IPS-20b (cell line): ENCODE measurements at regions not wholly inside any gene's neighbourhood (a gene's known extent, or its start where the extent isn't known, plus 50 kb on each side); places are given as distances from the start of the nearest gene placed in this dataset.

Source experiments
- H3K27ac ChIP-seq: one replicate; pipeline ENCODE4 v1.5.1; 2013; ENCODE audit warnings: low read length
- H3K27me3 ChIP-seq: 2 replicates; pipeline ENCODE4 v1.6.1; 2013; ENCODE audit warnings: mild to moderate bottlenecking, low read length, inconsistent platforms; ENCODE audit not compliant: insufficient read depth
- H3K36me3 ChIP-seq: 2 replicates; pipeline ENCODE4 v1.6.1; 2013; ENCODE audit warnings: low read depth, mild to moderate bottlenecking, inconsistent platforms, low read length, moderate library complexity; ENCODE audit not compliant: insufficient read depth
- H3K4me1 ChIP-seq: 2 replicates; pipeline ENCODE4 v1.6.1; 2013; ENCODE audit warnings: mild to moderate bottlenecking, control low read depth, inconsistent platforms, low read length, moderate library complexity; ENCODE audit not compliant: insufficient read depth
- H3K4me3 ChIP-seq: 2 replicates; pipeline ENCODE4 v1.5.1; 2013; ENCODE audit warnings: mild to moderate bottlenecking, low read length, inconsistent platforms
- H3K9ac ChIP-seq: 2 replicates; pipeline ENCODE4 v1.6.1; 2013; ENCODE audit warnings: low read depth, mild to moderate bottlenecking, inconsistent platforms, low read length, moderate library complexity
- H3K9me3 ChIP-seq: 2 replicates; pipeline ENCODE4 v1.6.1; 2013; ENCODE audit warnings: mild to moderate bottlenecking, low read depth, low read length, inconsistent platforms; ENCODE audit not compliant: insufficient read depth

DNA sequence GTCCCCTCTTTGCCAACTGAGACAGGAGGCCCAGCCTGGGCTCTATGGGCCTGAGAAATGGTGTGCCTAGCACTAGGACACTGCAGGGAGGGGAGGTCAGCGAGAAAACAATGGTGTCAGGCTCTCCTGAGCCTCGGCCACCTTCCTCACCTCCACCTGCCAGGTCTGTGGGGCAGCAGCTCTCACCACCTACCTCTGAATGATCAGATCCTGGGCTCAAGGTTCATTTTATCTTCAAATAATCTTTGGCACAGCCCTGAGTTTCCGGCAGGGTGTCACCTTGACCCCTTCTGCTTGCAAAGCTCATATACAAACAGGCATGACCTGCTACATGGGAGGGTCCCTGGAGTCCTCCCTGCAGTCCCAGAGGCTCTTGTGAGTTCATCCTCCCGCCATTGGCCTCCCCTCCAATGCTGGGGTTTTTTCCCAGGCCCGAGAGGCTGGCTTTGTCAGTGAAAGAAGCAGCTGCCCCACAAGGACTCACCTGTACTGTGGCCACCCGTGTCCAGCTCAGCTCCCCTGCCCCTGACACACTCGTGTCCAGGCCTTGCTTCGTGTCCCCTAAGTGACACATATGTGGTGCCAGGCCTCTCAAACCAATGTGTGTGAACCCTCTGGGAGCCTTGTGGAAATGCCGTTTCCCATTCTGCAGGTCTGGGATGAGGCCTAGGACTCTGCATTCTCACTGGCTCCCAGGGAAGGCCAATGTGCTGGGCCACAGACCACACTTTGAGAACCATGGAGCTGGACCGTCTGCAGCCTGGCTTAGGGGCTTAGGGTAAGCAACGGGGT lies 176.8 kb upstream of the CIBAR2 start:
- H3K4me3 ChIP-seq, result no peak overlapping the region

DNA sequence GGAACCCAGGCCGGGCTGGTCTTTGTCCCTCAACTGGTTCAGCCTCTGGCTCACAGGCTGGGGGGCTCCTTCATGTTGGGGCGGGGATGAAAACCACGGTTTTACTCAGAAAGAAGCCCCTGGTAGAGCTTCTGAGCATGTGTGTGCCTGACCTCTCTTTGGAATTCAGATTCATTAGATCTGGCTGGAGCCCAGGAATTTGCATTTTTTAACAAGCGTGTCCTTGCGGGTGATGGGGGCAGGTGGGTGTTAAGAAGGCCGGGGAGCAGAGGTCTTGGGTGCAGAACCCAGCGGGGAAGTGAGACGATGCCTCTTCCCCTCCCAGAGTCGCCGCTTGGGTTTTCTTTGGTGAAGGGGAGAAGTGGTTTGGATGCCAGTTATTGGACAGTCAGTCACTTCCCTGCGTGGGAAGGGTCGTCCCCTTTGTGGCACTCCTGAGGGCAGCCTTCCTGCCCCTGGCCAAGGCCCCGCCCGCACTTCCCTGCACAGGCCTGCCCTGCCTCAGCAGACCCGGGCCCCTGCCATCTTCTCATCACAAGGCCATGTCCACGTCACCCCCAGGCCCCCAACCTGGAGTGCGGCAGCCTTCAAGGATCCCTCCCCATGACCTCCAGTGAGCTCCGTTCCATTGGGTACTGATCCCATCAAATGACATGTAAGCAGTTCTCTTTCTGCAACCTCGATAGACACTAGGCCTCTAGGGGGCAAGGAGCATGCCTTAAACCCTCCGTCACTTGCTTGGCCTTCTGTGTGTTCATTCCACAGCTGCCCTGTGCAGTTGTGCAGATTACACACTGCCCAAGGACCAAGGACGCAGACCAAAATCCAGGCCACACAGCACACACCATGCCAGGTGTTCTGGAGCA lies 177.7 kb upstream of the CIBAR2 start:
- no peaks in the 10 kb centered on the region for H3K9me3 ChIP-seq
- no peaks in the 10 kb centered on the region for H3K4me1 ChIP-seq
- H3K36me3 ChIP-seq, result no peaks in the 10 kb centered on the region
- no peak overlapping the region for H3K27ac ChIP-seq
- peaks cover 2% of the 10 kb centered on the region; the same call in 1 of the 2 replicates for H3K27me3 ChIP-seq
- no peak overlapping the region for H3K4me3 ChIP-seq
- no peak overlapping the region for H3K9ac ChIP-seq

More for the DNA sequence above, 176.8 kb upstream of the CIBAR2 start:
- no peak overlapping the region for H3K9ac ChIP-seq
- H3K4me1 ChIP-seq, result peaks cover 3% of the 10 kb centered on the region; the same call in 1 of the 2 replicates
- H3K9me3 ChIP-seq, result no peaks in the 10 kb centered on the region
- peaks cover 11% of the 10 kb centered on the region; the same call in 1 of the 2 replicates for H3K27me3 ChIP-seq
- no peaks in the 10 kb centered on the region for H3K36me3 ChIP-seq
- no peak overlapping the region for H3K27ac ChIP-seq

DNA sequence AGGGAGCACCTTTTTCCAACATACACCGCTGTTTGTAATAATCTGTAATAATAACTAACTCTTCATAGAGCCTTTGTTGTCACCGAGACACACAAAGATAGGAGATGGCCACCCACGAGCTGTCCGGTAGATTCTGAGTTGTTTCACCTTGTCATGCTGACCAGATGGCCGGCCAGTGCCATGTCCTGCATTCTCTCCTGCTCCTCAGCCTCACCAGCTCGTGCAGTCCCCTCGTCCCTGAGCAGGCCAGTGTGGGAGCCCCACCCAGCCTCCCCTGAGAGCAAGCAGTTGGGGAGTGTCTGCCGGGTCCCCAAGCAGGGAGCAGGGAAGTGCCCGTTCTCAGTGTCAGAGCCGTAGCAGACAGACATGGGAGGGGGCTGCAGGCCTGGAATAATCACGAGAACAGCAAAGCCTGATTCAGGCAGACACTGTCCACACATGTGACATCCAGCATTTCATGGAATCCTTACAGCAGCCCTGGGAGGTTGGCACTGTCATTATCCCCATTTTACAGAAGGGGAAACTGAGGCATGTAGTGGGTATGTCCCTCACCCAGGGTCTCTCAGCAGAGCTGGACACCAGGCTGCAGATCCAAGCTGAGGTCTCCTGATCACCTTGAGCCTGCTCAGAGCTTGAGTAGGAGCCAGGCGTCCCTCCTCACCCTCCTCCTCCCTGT lies 178.5 kb upstream of the CIBAR2 start:
- Histone ChIP-seq H3K4me3 (no peak overlapping the region), H3K9me3 (no peaks in the 10 kb centered on the region), H3K4me1 (no peaks in the 10 kb centered on the region), H3K27me3 (no peaks in the 10 kb centered on the region), H3K27ac (no peak overlapping the region), H3K36me3 (no peaks in the 10 kb centered on the region), H3K9ac (no peak overlapping the region)

- Histone ChIP-seq H3K4me1 (no peaks in the 10 kb centered on the region), H3K4me3 (no peak overlapping the region), H3K9me3 (no peaks in the 10 kb centered on the region), H3K27ac (no peak overlapping the region), H3K36me3 (no peaks in the 10 kb centered on the region), H3K9ac (no peak overlapping the region), H3K27me3 (no peaks in the 10 kb centered on the region)
These were observed 179.3 kb upstream of the CIBAR2 start for GRCh38 chr16:85291302-85292148.

DNA sequence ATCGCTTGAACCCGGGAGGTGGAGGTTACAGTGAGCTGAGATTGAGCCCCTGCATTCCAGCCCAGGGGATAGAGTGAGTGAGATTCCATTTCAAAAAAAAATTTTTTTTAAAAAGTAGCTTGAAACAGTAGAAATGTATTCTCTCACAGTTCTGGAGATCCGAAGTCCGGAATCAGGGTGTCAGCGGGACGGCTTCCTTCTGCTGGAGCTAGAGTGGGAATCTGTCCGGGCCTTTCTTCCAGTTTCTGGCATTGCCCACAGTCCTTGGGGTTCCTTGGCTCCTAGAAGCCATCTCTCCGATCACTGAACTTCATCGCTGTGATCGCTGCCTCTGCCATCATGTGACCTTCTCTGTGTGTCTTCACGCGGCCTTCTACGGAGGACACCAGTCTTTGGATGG lies 181.2 kb upstream of the CIBAR2 start:
- Histone ChIP-seq H3K27ac (no peak overlapping the region), H3K36me3 (no peaks in the 10 kb centered on the region)

DNA sequence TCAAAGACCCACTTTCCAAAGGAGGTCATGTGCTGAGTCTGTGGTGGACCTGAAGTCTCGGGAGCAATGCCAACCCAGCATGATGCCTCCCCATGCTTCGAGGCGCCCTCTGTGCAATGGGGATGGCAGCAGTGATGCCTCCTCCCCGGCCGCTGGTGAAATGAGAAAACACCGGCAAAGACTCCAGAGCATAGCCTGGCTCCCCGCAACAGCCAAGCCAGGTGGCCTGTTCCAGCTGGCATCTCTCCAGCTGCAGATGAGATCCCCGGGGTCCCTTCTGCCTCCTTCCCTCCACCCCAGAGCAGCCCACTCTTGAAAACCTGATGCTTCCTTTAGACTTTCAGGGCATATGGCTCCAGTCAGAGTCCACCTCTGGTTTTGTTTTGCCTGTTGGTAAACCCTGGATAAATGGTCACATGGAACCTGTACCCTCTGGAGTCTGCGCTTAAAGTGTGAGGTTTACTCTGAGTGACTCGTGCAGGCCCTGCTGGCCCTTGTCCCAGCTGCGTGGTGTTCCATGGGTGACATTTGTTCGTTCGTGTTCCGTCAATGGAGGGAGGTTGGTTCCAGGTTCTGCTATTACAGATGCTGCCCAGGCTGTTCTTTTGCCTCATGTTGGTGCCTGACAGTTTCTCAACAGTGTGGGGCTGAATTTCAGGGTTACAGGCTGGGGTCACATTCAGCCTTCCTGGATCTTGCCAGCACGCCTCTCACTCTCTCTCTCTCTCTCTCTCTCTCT lies 181.8 kb upstream of the CIBAR2 start:
- H3K9me3 ChIP-seq, result no peaks in the 10 kb centered on the region
- no peak overlapping the region for H3K4me3 ChIP-seq
- no peaks in the 10 kb centered on the region for H3K27me3 ChIP-seq
- no peaks in the 10 kb centered on the region for H3K4me1 ChIP-seq
- H3K9ac ChIP-seq, result no peak overlapping the region
- no peaks in the 10 kb centered on the region for H3K36me3 ChIP-seq
- no peak overlapping the region for H3K27ac ChIP-seq

More for the DNA sequence above, 181.2 kb upstream of the CIBAR2 start:
- no peaks in the 10 kb centered on the region for H3K27me3 ChIP-seq
- no peak overlapping the region for H3K4me3 ChIP-seq
- no peaks in the 10 kb centered on the region for H3K9me3 ChIP-seq
- no peaks in the 10 kb centered on the region for H3K4me1 ChIP-seq
- H3K9ac ChIP-seq, result no peak overlapping the region

- no peaks in the 10 kb centered on the region for H3K36me3 ChIP-seq
- no peak overlapping the region for H3K27ac ChIP-seq
- H3K9me3 ChIP-seq, result no peaks in the 10 kb centered on the region
- no peak overlapping the region for H3K9ac ChIP-seq
- no peaks in the 10 kb centered on the region for H3K27me3 ChIP-seq
- H3K4me1 ChIP-seq, result no peaks in the 10 kb centered on the region
- no peak overlapping the region for H3K4me3 ChIP-seq
These were observed 182.7 kb upstream of the CIBAR2 start for GRCh38 chr16:85294810-85295508.

GRCh38 chr16:85296859-85297660 lies 184.8 kb upstream of the CIBAR2 start:
- no peak overlapping the region for H3K9ac ChIP-seq
- no peaks in the 10 kb centered on the region for H3K4me1 ChIP-seq
- no peak overlapping the region for H3K27ac ChIP-seq
- peaks cover 10% of the 10 kb centered on the region for H3K27me3 ChIP-seq
- no peaks in the 10 kb centered on the region for H3K36me3 ChIP-seq
- no peaks in the 10 kb centered on the region for H3K9me3 ChIP-seq
- no peak overlapping the region for H3K4me3 ChIP-seq

DNA sequence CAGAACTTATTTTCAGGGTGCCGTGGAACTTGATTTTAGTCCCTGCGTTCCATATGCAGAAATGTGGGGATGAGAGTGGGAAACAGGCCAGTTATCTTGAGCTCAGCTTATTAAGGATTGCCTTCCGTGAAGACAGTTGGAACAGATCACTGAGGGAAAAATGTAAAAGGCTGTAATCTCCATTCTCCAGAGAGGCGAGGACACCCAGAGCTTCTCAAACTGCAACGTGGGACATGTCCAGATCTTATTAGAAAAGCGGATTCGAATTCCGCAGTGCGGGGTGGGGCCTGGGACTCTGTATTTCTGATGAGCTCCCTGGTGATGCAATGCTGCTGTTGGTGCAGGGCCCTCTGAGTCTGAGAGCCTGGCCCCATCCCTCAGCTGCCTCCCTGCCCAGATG lies 185.6 kb upstream of the CIBAR2 start:
- no peak overlapping the region for H3K9ac ChIP-seq
- no peaks in the 10 kb centered on the region for H3K36me3 ChIP-seq

More for the DNA sequence above, 185.6 kb upstream of the CIBAR2 start:
- Histone ChIP-seq H3K4me3 (no peak overlapping the region), H3K4me1 (peaks cover 3% of the 10 kb centered on the region; the same call in 1 of the 2 replicates), H3K27ac (no peak overlapping the region), H3K9me3 (no peaks in the 10 kb centered on the region), H3K27me3 (peaks cover 18% of the 10 kb centered on the region)
